Ishikawa (cell line): ENCODE measurements at regions not wholly inside any gene's neighbourhood (a gene's known extent, or its start where the extent isn't known, plus 50 kb on each side); places are given as distances from the start of the nearest gene placed in this dataset.

ENCODE experiments used
- CEBPB ChIP-seq: IDR thresholded peaks from 2 replicates; pipeline ENCODE4 v1.6.1; 2012
- CREB1 ChIP-seq: IDR thresholded peaks from 2 replicates; pipeline ENCODE4 v1.6.1; 2012; ENCODE audit warnings: low read depth
- EGR1 ChIP-seq: IDR thresholded peaks from 2 replicates; pipeline ENCODE4 v1.6.1; 2012
- EP300 ChIP-seq: IDR thresholded peaks from 2 replicates; pipeline ENCODE4 v1.6.1; 2012; ENCODE audit warnings: borderline replicate concordance
- FOXM1 ChIP-seq: IDR thresholded peaks from 2 replicates; pipeline ENCODE4 v1.6.1; 2012; ENCODE audit warnings: low read depth, borderline replicate concordance
- MAX ChIP-seq: IDR thresholded peaks from 2 replicates; pipeline ENCODE4 v1.6.1; 2012
- NFIC ChIP-seq: IDR thresholded peaks from 2 replicates; pipeline ENCODE4 v1.6.1; 2012
- RAD21 ChIP-seq: IDR thresholded peaks from 2 replicates; pipeline ENCODE4 v1.6.1; 2012; ENCODE audit warnings: low read depth
- REST ChIP-seq: IDR thresholded peaks from 2 replicates; pipeline ENCODE4 v1.6.1; 2012; ENCODE audit warnings: low read depth, mild to moderate bottlenecking
- TAF1 ChIP-seq: IDR thresholded peaks from 2 replicates; pipeline ENCODE4 v1.6.1; 2012; ENCODE audit warnings: low read depth, mild to moderate bottlenecking
- TCF12 ChIP-seq: IDR thresholded peaks from 2 replicates; pipeline ENCODE4 v1.6.1; 2012; ENCODE audit warnings: low read depth
- TEAD4 ChIP-seq: IDR thresholded peaks from 2 replicates; pipeline ENCODE4 v1.6.1; 2012
- YY1 ChIP-seq: IDR thresholded peaks from 2 replicates; pipeline ENCODE4 v1.6.1; 2012; ENCODE audit warnings: low read depth
- ZBTB7A ChIP-seq: IDR thresholded peaks from 2 replicates; pipeline ENCODE4 v1.6.1; 2012; ENCODE audit warnings: low read depth
- TF ChIP-seq, protein P1 (sequence below): IDR thresholded peaks from 2 replicates; pipeline ENCODE4 v1.6.1; 2012

DNA sequence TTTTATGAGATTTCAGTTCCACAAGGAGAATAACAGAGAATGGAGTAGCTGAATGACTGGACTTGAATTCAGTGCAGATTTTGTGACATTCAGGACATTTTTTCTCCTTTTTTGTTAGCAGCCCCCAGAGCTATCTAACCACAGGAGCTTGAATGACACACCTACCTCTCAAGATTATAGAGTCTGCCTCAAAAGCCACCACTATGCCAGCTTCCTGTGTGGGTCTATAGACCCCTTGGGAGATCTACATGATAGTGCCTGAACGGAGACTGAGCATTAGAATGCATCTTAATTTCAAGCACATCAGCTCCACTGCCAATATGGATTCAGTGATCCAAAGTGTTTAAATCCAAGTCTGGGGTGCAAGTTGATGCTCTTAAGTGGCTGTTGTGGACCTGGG lies 74.4 kb upstream of the ZNF648 start:
- no peak for TF ChIP-seq ZBTB7A
- TF ChIP-seq, protein P1, sequence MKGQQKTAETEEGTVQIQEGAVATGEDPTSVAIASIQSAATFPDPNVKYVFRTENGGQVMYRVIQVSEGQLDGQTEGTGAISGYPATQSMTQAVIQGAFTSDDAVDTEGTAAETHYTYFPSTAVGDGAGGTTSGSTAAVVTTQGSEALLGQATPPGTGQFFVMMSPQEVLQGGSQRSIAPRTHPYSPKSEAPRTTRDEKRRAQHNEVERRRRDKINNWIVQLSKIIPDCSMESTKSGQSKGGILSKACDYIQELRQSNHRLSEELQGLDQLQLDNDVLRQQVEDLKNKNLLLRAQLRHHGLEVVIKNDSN, result no peak
- no peak for TF ChIP-seq EP300
- no peak for TF ChIP-seq TEAD4
- no peak for TF ChIP-seq CREB1

DNA sequence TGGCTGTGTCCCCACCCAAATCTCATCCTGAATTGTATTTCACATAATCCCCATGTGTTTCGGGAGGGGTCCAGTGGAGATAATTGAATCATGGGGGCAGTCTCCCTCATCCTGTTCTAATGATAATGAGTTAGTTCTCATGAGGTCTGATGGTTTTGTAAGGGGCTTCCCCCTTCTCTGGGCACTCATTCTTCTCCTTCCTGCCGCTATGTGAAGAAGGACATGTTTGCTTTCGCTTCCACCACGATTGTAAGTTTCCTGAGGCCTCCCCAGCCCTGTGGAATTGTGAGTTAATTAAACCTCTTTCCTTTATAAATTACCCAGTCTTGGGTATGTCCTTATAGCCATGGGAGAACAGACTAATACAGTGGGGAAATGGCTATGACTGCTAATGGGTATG lies 72.7 kb upstream of the ZNF648 start:
- TF ChIP-seq NFIC, result no peak
- no peak for TF ChIP-seq CREB1

GRCh38 chr1:182133181-182133580 lies 71.7 kb upstream of the ZNF648 start:
- no peak for TF ChIP-seq CEBPB
- no peak for TF ChIP-seq TEAD4
- TF ChIP-seq TAF1, result no peak
- TF ChIP-seq ZBTB7A, result no peak
- no peak for TF ChIP-seq EGR1
- TF ChIP-seq RAD21, result no peak
- TF ChIP-seq, protein P1, result no peak
- no peak for TF ChIP-seq REST
- TF ChIP-seq MAX, result no peak
- TF ChIP-seq YY1, result no peak
- no peak for TF ChIP-seq TCF12
- no peak for TF ChIP-seq NFIC
- TF ChIP-seq CREB1, result no peak
- TF ChIP-seq FOXM1, result no peak
- no peak for TF ChIP-seq EP300

DNA sequence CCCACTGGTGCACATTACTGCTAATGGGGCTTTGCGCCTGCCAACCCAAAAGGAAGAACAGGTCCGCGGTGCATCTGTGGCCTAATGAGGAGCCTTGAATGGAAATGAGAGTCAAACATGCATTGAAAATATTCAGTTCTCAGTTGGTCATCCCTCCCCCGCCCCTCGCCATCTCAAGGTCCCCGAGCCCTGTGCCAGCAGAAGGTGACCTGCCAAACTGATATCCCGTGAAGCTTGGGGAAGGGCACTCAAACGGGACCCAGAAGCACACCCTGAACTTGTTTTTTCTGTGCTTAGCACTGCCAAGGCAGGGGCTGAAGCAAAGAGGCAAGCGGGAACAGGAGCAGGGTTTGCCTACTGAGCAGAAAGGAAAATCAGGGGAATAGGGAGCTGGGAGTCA lies 67.9 kb upstream of the ZNF648 start:
- TF ChIP-seq NFIC, result no peak
- TF ChIP-seq FOXM1, result no peak
- TF ChIP-seq RAD21, result no peak
- no peak for TF ChIP-seq CEBPB
- TF ChIP-seq REST, result no peak
- TF ChIP-seq TAF1, result no peak
- no peak for TF ChIP-seq ZBTB7A
- no peak for TF ChIP-seq CREB1
- TF ChIP-seq TCF12, result no peak
- no peak for TF ChIP-seq MAX
- TF ChIP-seq, protein P1, result no peak
- TF ChIP-seq YY1, result no peak
- no peak for TF ChIP-seq TEAD4
- TF ChIP-seq EGR1, result no peak
- TF ChIP-seq EP300, result no peak

- TF ChIP-seq CEBPB (no peak), REST (no peak), YY1 (no peak), NFIC (no peak), TEAD4 (no peak), EP300 (no peak)
- TF ChIP-seq, protein P1, result no peak
These were observed 67.0 kb upstream of the ZNF648 start for GRCh38 chr1:182128502-182128901.
